OCI-LY3 (cell line): ENCODE measurements at regions not wholly inside any gene's neighbourhood (a gene's known extent, or its start where the extent isn't known, plus 50 kb on each side); places are given as distances from the start of the nearest gene placed in this dataset.

Experiments
- CTCF ChIP-seq: fragments of 200-600, 300-600 bp; sonication (generic); IDR thresholded peaks from 2 replicates; pipeline ENCODE4 v1.5.1; 2014; ENCODE audit warnings: antibody characterized with exemption, low read length, low read depth
- EZH2phosphoT487 ChIP-seq: fragments of 200-600 bp; shearing (Covaris generic); IDR thresholded peaks from 2 replicates; pipeline ENCODE4 v1.6.1; 2018; ENCODE audit warnings: antibody characterized with exemption, mixed run types, low read depth

- TF ChIP-seq CTCF (no peak), EZH2phosphoT487 (no peak)
Observed at GRCh38 chr1:185431612-185432011, 114.6 kb upstream of the IVNS1ABP start.
